ENCODE measurements at regions not wholly inside any gene's neighbourhood (a gene's known extent, or its start where the extent isn't known, plus 50 kb on each side); places are given as distances from the start of the nearest gene placed in this dataset.

DNA sequence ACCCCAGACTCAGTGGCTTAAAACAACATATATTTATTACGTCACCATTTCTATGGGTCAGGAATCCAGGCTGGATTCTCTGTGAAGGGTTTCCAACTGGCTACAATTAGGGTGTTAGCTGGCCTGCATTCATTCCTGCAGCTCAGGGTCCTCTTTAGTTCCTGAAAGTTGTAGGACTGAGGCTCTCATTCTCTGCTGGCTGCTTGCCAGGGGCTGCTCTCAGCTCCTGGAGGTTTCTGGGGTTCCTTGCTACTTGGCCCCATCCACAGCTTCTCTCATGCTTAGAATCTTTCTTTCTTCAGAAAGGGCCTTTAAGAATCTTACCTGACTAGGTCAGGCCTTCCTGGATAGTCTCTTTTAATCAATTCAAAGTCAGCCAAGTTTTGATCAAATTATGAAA is 424.6 kb downstream of the GADD45G start:
- TF ChIP-seq SMC3 (IDR thresholded peaks at IDR 0.05; ENCODE audit: low read depth, low read length) (no peak), EZH2phosphoT487 (IDR thresholded peaks at IDR 0.05; ENCODE audit: borderline replicate concordance, low read depth) (no peak)
- TF ChIP-seq, protein P1, sequence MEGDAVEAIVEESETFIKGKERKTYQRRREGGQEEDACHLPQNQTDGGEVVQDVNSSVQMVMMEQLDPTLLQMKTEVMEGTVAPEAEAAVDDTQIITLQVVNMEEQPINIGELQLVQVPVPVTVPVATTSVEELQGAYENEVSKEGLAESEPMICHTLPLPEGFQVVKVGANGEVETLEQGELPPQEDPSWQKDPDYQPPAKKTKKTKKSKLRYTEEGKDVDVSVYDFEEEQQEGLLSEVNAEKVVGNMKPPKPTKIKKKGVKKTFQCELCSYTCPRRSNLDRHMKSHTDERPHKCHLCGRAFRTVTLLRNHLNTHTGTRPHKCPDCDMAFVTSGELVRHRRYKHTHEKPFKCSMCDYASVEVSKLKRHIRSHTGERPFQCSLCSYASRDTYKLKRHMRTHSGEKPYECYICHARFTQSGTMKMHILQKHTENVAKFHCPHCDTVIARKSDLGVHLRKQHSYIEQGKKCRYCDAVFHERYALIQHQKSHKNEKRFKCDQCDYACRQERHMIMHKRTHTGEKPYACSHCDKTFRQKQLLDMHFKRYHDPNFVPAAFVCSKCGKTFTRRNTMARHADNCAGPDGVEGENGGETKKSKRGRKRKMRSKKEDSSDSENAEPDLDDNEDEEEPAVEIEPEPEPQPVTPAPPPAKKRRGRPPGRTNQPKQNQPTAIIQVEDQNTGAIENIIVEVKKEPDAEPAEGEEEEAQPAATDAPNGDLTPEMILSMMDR (IDR thresholded peaks at IDR 0.05): no peak
- TF ChIP-seq, protein P2, sequence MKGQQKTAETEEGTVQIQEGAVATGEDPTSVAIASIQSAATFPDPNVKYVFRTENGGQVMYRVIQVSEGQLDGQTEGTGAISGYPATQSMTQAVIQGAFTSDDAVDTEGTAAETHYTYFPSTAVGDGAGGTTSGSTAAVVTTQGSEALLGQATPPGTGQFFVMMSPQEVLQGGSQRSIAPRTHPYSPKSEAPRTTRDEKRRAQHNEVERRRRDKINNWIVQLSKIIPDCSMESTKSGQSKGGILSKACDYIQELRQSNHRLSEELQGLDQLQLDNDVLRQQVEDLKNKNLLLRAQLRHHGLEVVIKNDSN (IDR thresholded peaks at IDR 0.05; ENCODE audit: borderline replicate concordance, low read depth): no peak

Data from SK-N-SH (cell line).